WERI-Rb-1 (cell line): ENCODE measurements at regions not wholly inside any gene's neighbourhood (a gene's known extent, or its start where the extent isn't known, plus 50 kb on each side); places are given as distances from the start of the nearest gene placed in this dataset.

ENCODE experiments used
- DNase-seq: peaks from one replicate; pipeline ENCODE4 v3.0.0-alpha.2; 2020
- H3K27ac ChIP-seq: fragments of 250-450 bp; sonication (Bioruptor Pico); 2 replicates; pipeline ENCODE4 v1.5.1; 2020; ENCODE audit warnings: mild to moderate bottlenecking, moderate library complexity
- H3K27me3 ChIP-seq: fragments of 250-450 bp; sonication (Bioruptor Pico); 2 replicates; pipeline ENCODE4 v1.5.1; 2021; ENCODE audit warnings: mild to moderate bottlenecking, low read depth, moderate library complexity; ENCODE audit not compliant: insufficient read depth, severe bottlenecking
- H3K36me3 ChIP-seq: fragments of 250-450 bp; sonication (Bioruptor Pico); 2 replicates; pipeline ENCODE4 v1.5.1; 2020; ENCODE audit warnings: mild to moderate bottlenecking, moderate library complexity
- H3K4me3 ChIP-seq: 2 replicates; pipeline ENCODE4 v1.5.1; 2011; ENCODE audit warnings: low read depth, mild to moderate bottlenecking, control low read depth, low read length
- H3K9me3 ChIP-seq: fragments of 250-450 bp; sonication (Bioruptor Pico); 2 replicates; pipeline ENCODE4 v1.5.1; 2021; ENCODE audit warnings: mild to moderate bottlenecking, moderate library complexity; ENCODE audit not compliant: severe bottlenecking
- CTCF ChIP-seq: IDR thresholded peaks from 2 replicates; pipeline ENCODE4 v1.5.1; 2011; ENCODE audit warnings: low read depth, mild to moderate bottlenecking, control low read depth, inconsistent platforms, low read length

DNA sequence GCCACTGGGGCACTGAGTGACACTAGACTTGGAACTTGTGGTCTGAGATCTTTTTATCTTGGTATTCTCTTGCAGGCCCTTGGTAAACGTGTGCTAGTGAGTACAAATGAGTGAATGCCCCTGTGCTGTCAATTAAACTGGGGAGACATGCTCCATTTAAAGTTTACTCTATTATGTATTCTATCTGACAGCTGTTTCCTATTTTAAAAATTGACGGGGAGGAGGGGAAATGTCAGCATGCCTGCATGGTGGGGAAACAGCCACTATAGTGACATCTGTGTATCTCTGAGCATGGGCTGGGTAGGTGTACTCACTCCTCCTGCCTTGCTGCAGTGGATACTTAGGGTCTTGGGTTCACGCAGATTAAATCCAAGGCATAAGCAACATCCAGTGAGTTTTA, 59.0 kb upstream of the IKBKE start:
- H3K27me3 ChIP-seq, result no peaks in the 10 kb centered on the region
- no peaks in the 10 kb centered on the region; the same call in none of the 2 replicates for H3K36me3 ChIP-seq
- DNase-seq, result no peak
- no peak for TF ChIP-seq CTCF
- H3K27ac ChIP-seq, result no peak overlapping the region
- no peaks in the 10 kb centered on the region for H3K9me3 ChIP-seq
- no peak overlapping the region for H3K4me3 ChIP-seq

DNA sequence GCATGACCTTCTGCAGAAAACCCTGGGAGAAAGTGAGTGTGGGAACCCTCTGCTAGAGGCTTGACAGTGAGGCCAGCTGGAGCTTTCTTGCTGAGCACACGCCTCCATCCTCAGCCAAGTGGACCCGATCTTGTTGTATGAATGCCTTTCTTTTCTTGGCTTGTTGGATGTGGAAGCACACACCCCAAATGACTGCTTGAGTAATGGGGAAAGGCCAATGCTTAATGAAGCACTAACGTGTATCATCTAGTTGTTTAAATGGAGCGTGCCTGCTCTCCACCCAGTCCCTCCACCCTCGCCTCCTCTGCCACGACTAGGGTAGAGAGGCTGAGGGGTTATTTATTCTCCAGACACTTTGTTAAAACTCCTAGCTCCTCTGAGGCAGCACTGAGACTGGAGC, 54.3 kb upstream of the IKBKE start:
- Histone ChIP-seq H3K27ac (no peak overlapping the region), H3K27me3 (no peaks in the 10 kb centered on the region), H3K9me3 (no peaks in the 10 kb centered on the region), H3K4me3 (no peak overlapping the region), H3K36me3 (peaks cover 22% of the 10 kb centered on the region)
- TF ChIP-seq CTCF, result no peak
- no peak for DNase-seq

- Histone ChIP-seq H3K4me3 (no peak overlapping the region), H3K27me3 (no peaks in the 10 kb centered on the region), H3K9me3 (no peaks in the 10 kb centered on the region), H3K27ac (no peak overlapping the region), H3K36me3 (peaks cover 22% of the 10 kb centered on the region)
- DNase-seq, result no peak
- no peak for TF ChIP-seq CTCF
Observed at GRCh38 chr1:206417774-206418614, 52.3 kb upstream of the IKBKE start.

- no peaks in the 10 kb centered on the region for H3K9me3 ChIP-seq
- H3K27ac ChIP-seq, result no peak overlapping the region
- DNase-seq, result no peak
- no peak overlapping the region for H3K4me3 ChIP-seq
- TF ChIP-seq CTCF, result no peak
- H3K27me3 ChIP-seq, result no peaks in the 10 kb centered on the region
- peaks cover 22% of the 10 kb centered on the region for H3K36me3 ChIP-seq
Observed at GRCh38 chr1:206419250-206419649, 51.0 kb upstream of the IKBKE start.

GRCh38 chr1:206419783-206420182, 50.5 kb upstream of the IKBKE start:
- no peak overlapping the region for H3K4me3 ChIP-seq
- no peak overlapping the region for H3K27ac ChIP-seq
- no peaks in the 10 kb centered on the region for H3K9me3 ChIP-seq
- no peak for TF ChIP-seq CTCF
- H3K27me3 ChIP-seq, result no peaks in the 10 kb centered on the region
- H3K36me3 ChIP-seq, result peaks cover 22% of the 10 kb centered on the region
- no peak for DNase-seq

GRCh38 chr1:206420471-206420870, 49.8 kb upstream of the IKBKE start:
- no peak for TF ChIP-seq CTCF
- H3K9me3 ChIP-seq, result no peaks in the 10 kb centered on the region
- peaks cover 22% of the 10 kb centered on the region for H3K36me3 ChIP-seq
- no peaks in the 10 kb centered on the region for H3K27me3 ChIP-seq
- no peak overlapping the region for H3K27ac ChIP-seq
- no peak for DNase-seq
- H3K4me3 ChIP-seq, result no peak overlapping the region
